ENCODE measurements at regions not wholly inside any gene's neighbourhood (a gene's known extent, or its start where the extent isn't known, plus 50 kb on each side); places are given as distances from the start of the nearest gene placed in this dataset.

DNA sequence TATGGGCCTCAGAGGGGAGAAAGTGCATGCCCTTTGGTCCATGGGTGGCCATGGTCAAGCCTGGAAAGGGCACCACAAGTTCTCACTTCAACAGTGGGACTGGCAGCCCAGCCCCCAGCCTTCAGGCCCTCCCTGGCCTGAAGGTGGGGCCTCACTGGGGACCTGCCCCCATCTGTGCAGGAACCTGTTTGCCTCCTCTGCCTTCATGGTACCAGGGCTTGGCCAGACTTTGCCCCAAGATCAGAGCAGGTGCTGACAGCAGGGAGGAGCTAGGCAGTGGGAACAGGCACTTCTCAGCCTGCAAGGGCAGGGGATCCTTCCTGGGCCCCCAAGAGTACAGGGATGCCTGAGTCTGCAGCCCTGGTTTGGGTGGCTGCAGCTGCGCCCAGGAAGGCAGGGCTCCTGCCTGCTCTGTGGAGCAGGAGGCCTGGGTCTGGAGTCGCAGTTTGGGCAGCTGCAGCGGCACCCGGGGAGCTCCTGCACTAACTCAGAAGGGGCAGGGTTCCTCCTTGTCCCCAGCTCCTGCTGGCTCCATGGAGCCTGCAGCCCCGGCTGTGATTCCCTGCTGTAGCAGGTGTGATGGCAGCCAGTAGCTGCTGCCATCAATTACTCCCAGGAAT, 460.1 kb upstream of the NCAM2 start:
- no peak for TF ChIP-seq EZH2 (IDR thresholded peaks at IDR 0.05; ENCODE audit: insufficient read depth, poor library complexity, severe bottlenecking)
- no peak for TF ChIP-seq EZH2phosphoT487 (IDR thresholded peaks at IDR 0.05; ENCODE audit: insufficient read depth, low read depth)
